Lung (tissue), 11 donors: ENCODE measurements at regions not wholly inside any gene's neighbourhood (a gene's known extent, or its start where the extent isn't known, plus 50 kb on each side); places are given as distances from the start of the nearest gene placed in this dataset.

ENCODE experiments used
- ATAC-seq: fragments of 200-7000 bp; cut with Tn5 transposase; one replicate; pipeline ENCODE4 v1.9.1; 2020; ENCODE audit warnings: moderate number of reproducible peaks; ENCODE audit not compliant: insufficient read depth, low FRiP score
- DNase-seq, 3 donors: peaks; one replicate each; pipeline ENCODE4 v3.0.0-alpha.2; 2013 to 2017
- H3K27ac ChIP-seq, 2 donors: one replicate each; pipeline ENCODE4 v1.5.1; 2013; ENCODE audit warnings: mild to moderate bottlenecking in 2 of 2, moderate library complexity in 2 of 2, control low read depth in 1 of 2, inconsistent platforms in 1 of 2, low read depth in 1 of 2, low read length in 1 of 2
- H3K27me3 ChIP-seq, 3 donors: one replicate each; pipeline ENCODE4 v1.5.1; 2013; ENCODE audit warnings: low read length in 2 of 3; ENCODE audit not compliant: control insufficient read depth in 3 of 3, insufficient read depth in 3 of 3
- H3K36me3 ChIP-seq, 4 donors: one replicate each; pipeline ENCODE4 v1.5.1; 2013; ENCODE audit warnings: low read length in 4 of 4, mild to moderate bottlenecking in 1 of 4, moderate library complexity in 1 of 4; ENCODE audit not compliant: control insufficient read depth in 4 of 4, insufficient read depth in 4 of 4
- H3K4me1 ChIP-seq, 5 donors: one replicate each; pipeline ENCODE4 v1.5.1; 2013; ENCODE audit warnings: low read length in 5 of 5, mild to moderate bottlenecking in 2 of 5, moderate library complexity in 1 of 5; ENCODE audit not compliant: control insufficient read depth in 5 of 5, insufficient read depth in 5 of 5
- H3K4me3 ChIP-seq: one replicate; pipeline ENCODE4 v1.5.1; 2013; ENCODE audit warnings: mild to moderate bottlenecking, control low read depth, moderate library complexity
- H3K9ac ChIP-seq, 2 donors: one replicate each; pipeline ENCODE4 v1.5.1; 2013; ENCODE audit warnings: low read length in 2 of 2, control low read depth in 1 of 2; ENCODE audit not compliant: insufficient read depth in 1 of 2
- H3K9me3 ChIP-seq, 4 donors: one replicate each; pipeline ENCODE4 v1.5.1; 2013; ENCODE audit warnings: low read length in 3 of 4, mild to moderate bottlenecking in 1 of 4, moderate library complexity in 1 of 4; ENCODE audit not compliant: control insufficient read depth in 4 of 4, insufficient read depth in 3 of 4
- CTCF ChIP-seq: IDR thresholded peaks from 2 replicates; pipeline ENCODE4 v1.5.1; 2012; ENCODE audit warnings: mild to moderate bottlenecking; ENCODE audit errors: control extremely low read depth, extremely low read depth
- WGBS, 2 donors: extraction: QIAGEN DNeasy Blood & Tissue Kit; methylation state at CpG; one replicate each; pipeline ENCODE4 v1.1.7; 2013; 5-methylcytosine and 5-hydroxymethylcytosine counted together
- donor health status: control.
- donor health status: control.
- donor health status: Bipolar disorder and iron deficiency.
- donor health status: healthy.
- donor health status: DM: yes; HTN: yes; CAD: no.

GRCh38 chr5:53160895-53161294 lies 51.3 kb upstream of the MOCS2 start:
- no peak for DNase-seq

GRCh38 chr5:53161876-53162275 lies 52.3 kb upstream of the MOCS2 start:
- H3K4me3 ChIP-seq = no peak overlapping the region
- 78 to 84% methylated on average over 2 of the region's 2 CpGs for WGBS, 2 donors
- peaks cover 0 to 13% (median 6%) of the 10 kb centered on the region in 5 donors for H3K4me1 ChIP-seq
- TF ChIP-seq CTCF = no peak
- H3K27me3 ChIP-seq = no peaks in the 10 kb centered on the region
- H3K9ac ChIP-seq = no peak overlapping the region
- H3K9me3 ChIP-seq = no peaks in the 10 kb centered on the region
- DNase-seq = no peak
- ATAC-seq = no peak
- H3K27ac ChIP-seq = no peak overlapping the region
- no peaks in the 10 kb centered on the region for H3K36me3 ChIP-seq

More at GRCh38 chr5:53160895-53161294, 51.3 kb upstream of the MOCS2 start:
- Histone ChIP-seq H3K27ac (no peak overlapping the region), H3K27me3 (no peaks in the 10 kb centered on the region), H3K4me1 (peaks cover 0 to 11% (median 4%) of the 10 kb centered on the region in 5 donors), H3K9me3 (no peaks in the 10 kb centered on the region), H3K36me3 (no peaks in the 10 kb centered on the region), H3K9ac (no peak overlapping the region), H3K4me3 (no peak overlapping the region)
- no peak for ATAC-seq
- no peak for TF ChIP-seq CTCF
- 71 to 78% methylated on average over 4 of the region's 4 CpGs for WGBS, 2 donors

- Histone ChIP-seq H3K4me3 (no peak overlapping the region), H3K4me1 (peaks cover 0 to 20% (median 7%) of the 10 kb centered on the region in 5 donors), H3K9ac (no peak overlapping the region), H3K27ac (no peak overlapping the region), H3K9me3 (no peaks in the 10 kb centered on the region), H3K36me3 (no peaks in the 10 kb centered on the region), H3K27me3 (no peaks in the 10 kb centered on the region)
- DNase-seq (peak in 2 of 3 donors; percentile 9 to 30), ATAC-seq (no peak)
- TF ChIP-seq CTCF = no peak
- WGBS, 2 donors = 66 to 79% methylated on average over 2 of the region's 2 CpGs
Measured at GRCh38 chr5:53164478-53165165, 55.1 kb upstream of the MOCS2 start.
